Fibroblast of lung (primary cell): ENCODE measurements at regions not wholly inside any gene's neighbourhood (a gene's known extent, or its start where the extent isn't known, plus 50 kb on each side); places are given as distances from the start of the nearest gene placed in this dataset.

Experiments used
- DNase-seq, 2 donors: peaks; one replicate each; pipeline versions ENCODE4 v3.0.0 to v3.0.0-alpha.2; 2010; ENCODE audit warnings: low read depth in 2 of 2
- H2AFZ ChIP-seq: 2 replicates; pipeline ENCODE4 v1.5.1; 2012; ENCODE audit warnings: low read length, control low read depth, inconsistent platforms
- H3K27ac ChIP-seq: 2 replicates; pipeline ENCODE4 v1.5.1; 2011; ENCODE audit warnings: low read length, control low read depth; ENCODE audit not compliant: insufficient read depth
- H3K27me3 ChIP-seq: 2 replicates; pipeline ENCODE4 v1.5.1; 2011; ENCODE audit warnings: mild to moderate bottlenecking, low read length; ENCODE audit not compliant: control insufficient read depth, insufficient read depth
- H3K36me3 ChIP-seq: 2 replicates; pipeline ENCODE4 v1.5.1; 2011; ENCODE audit warnings: low read length; ENCODE audit not compliant: control insufficient read depth, insufficient read depth
- H3K4me1 ChIP-seq: 2 replicates; pipeline ENCODE4 v1.5.1; 2011; ENCODE audit warnings: low read length; ENCODE audit not compliant: control insufficient read depth, insufficient read depth; ENCODE audit errors: extremely low read depth
- H3K4me2 ChIP-seq: 2 replicates; pipeline ENCODE4 v1.5.1; 2011; ENCODE audit warnings: low read length, control low read depth; ENCODE audit not compliant: insufficient read depth; ENCODE audit errors: extremely low read depth
- H3K4me3 ChIP-seq, 4 experiments: fragments of 200-600 bp in 1 of 4; sonication (generic) in 1 of 4; replicated peaks in 1 of 4; 2 replicates each; pipeline ENCODE4 v1.5.1; 2011 to 2016; ENCODE audit warnings: low read length in 4 of 4, low read depth in 3 of 4, mild to moderate bottlenecking in 3 of 4, control low read depth in 2 of 4, inconsistent platforms in 1 of 4, mixed read lengths in 1 of 4; ENCODE audit not compliant: insufficient read depth in 1 of 4; ENCODE audit errors: control extremely low read depth in 1 of 4
- H3K79me2 ChIP-seq: 2 replicates; pipeline ENCODE4 v1.5.1; 2012; ENCODE audit warnings: mild to moderate bottlenecking, low read length, inconsistent platforms; ENCODE audit not compliant: control insufficient read depth, insufficient read depth
- H3K9ac ChIP-seq: 2 replicates; pipeline ENCODE4 v1.5.1; 2011; ENCODE audit warnings: mild to moderate bottlenecking, low read length, control low read depth; ENCODE audit not compliant: insufficient read depth
- H3K9me3 ChIP-seq: 2 replicates; pipeline ENCODE4 v1.5.1; 2012; ENCODE audit warnings: low read depth, low read length; ENCODE audit not compliant: control insufficient read depth, insufficient read depth
- H4K20me1 ChIP-seq: 2 replicates; pipeline ENCODE4 v1.5.1; 2011; ENCODE audit warnings: low read length; ENCODE audit not compliant: control insufficient read depth, insufficient read depth; ENCODE audit errors: extremely low read depth
- CTCF ChIP-seq, 2 donors: IDR thresholded peaks in 1 of 2; conservative IDR thresholded peaks in 1 of 2; 1 replicate in 1 of 2; 2 replicates in 1 of 2; pipeline ENCODE4 v1.5.1; 2011 to 2012; ENCODE audit warnings: low read length in 2 of 2, control low read depth in 1 of 2, inconsistent platforms in 1 of 2, low read depth in 1 of 2, mild to moderate bottlenecking in 1 of 2
- EZH2 ChIP-seq: IDR thresholded peaks from 2 replicates; pipeline ENCODE4 v1.5.1; 2012; ENCODE audit warnings: low read length, control low read depth, mild to moderate bottlenecking; ENCODE audit errors: missing control alignments

- Histone ChIP-seq H3K4me2 (no peak overlapping the region), H3K36me3 (no peaks in the 10 kb centered on the region), H3K9me3 (no peaks in the 10 kb centered on the region), H3K27me3 (no peaks in the 10 kb centered on the region), H3K4me1 (no peaks in the 10 kb centered on the region), H3K4me3 (no peak overlapping the region), H2AFZ (no peak overlapping the region), H3K9ac (no peak overlapping the region), H3K27ac (no peak overlapping the region), H3K79me2 (no peaks in the 10 kb centered on the region), H4K20me1 (no peaks in the 10 kb centered on the region)
- DNase-seq, result peak in 1 of 2 donors; percentile 3
- TF ChIP-seq EZH2 (no peak), CTCF (conservative IDR thresholded peaks at IDR 0.05 in 1 of 2, IDR thresholded peaks at IDR 0.05 in 1 of 2; ENCODE audit: low read depth in 1 of 2, low read length in 2 of 2) (no peak)
Measured at GRCh38 chr4:60897415-60897814, 302.7 kb upstream of the ADGRL3 start.

GRCh38 chr4:60905162-60905561 lies 295.0 kb upstream of the ADGRL3 start:
- H3K27me3 ChIP-seq, result no peaks in the 10 kb centered on the region
- H3K36me3 ChIP-seq, result no peaks in the 10 kb centered on the region
- no peak overlapping the region for H3K4me2 ChIP-seq
- H3K4me1 ChIP-seq, result no peaks in the 10 kb centered on the region
- H2AFZ ChIP-seq, result no peak overlapping the region
- no peak overlapping the region for H3K9ac ChIP-seq
- no peaks in the 10 kb centered on the region for H3K79me2 ChIP-seq
- DNase-seq, result no peak
- TF ChIP-seq CTCF (conservative IDR thresholded peaks at IDR 0.05 in 1 of 2, IDR thresholded peaks at IDR 0.05 in 1 of 2; ENCODE audit: low read depth in 1 of 2, low read length in 2 of 2), result no peak
- TF ChIP-seq EZH2, result no peak
- no peak overlapping the region for H3K4me3 ChIP-seq
- H3K9me3 ChIP-seq, result no peaks in the 10 kb centered on the region
- H3K27ac ChIP-seq, result no peak overlapping the region
- H4K20me1 ChIP-seq, result no peaks in the 10 kb centered on the region

- Histone ChIP-seq H4K20me1 (no peaks in the 10 kb centered on the region), H3K9me3 (no peaks in the 10 kb centered on the region)
- no peak for TF ChIP-seq EZH2
- no peak for TF ChIP-seq CTCF (conservative IDR thresholded peaks at IDR 0.05 in 1 of 2, IDR thresholded peaks at IDR 0.05 in 1 of 2; ENCODE audit: low read depth in 1 of 2, low read length in 2 of 2)
Measured at GRCh38 chr4:60911127-60911526, 289.0 kb upstream of the ADGRL3 start.

More at GRCh38 chr4:60911127-60911526, 289.0 kb upstream of the ADGRL3 start:
- Histone ChIP-seq H3K9ac (no peak overlapping the region), H2AFZ (no peak overlapping the region), H3K36me3 (no peaks in the 10 kb centered on the region), H3K4me1 (no peaks in the 10 kb centered on the region), H3K4me3 (no peak overlapping the region), H3K79me2 (no peaks in the 10 kb centered on the region), H3K27me3 (no peaks in the 10 kb centered on the region), H3K4me2 (no peak overlapping the region), H3K27ac (no peak overlapping the region)
- no peak for DNase-seq
